SK-N-SH (cell line): ENCODE measurements at regions not wholly inside any gene's neighbourhood (a gene's known extent, or its start where the extent isn't known, plus 50 kb on each side); places are given as distances from the start of the nearest gene placed in this dataset.
"Not testable (repeated sequence)": the region's sequence is repeated elsewhere in the genome, so short reads cannot be mapped to it uniquely, and the experiment has no call there.

Source experiments
- EP300 ChIP-seq, 2 experiments: IDR thresholded peaks; 2 replicates each; pipeline versions ENCODE4 v1.4.0 to v1.6.1; 2012; ENCODE audit warnings: borderline replicate concordance in 1 of 2, low read depth in 1 of 2, low read length in 1 of 2
- JUND ChIP-seq: IDR thresholded peaks from 2 replicates; pipeline ENCODE4 v1.4.0; 2012
- POLR2AphosphoS5 ChIP-seq: IDR thresholded peaks from 2 replicates; pipeline ENCODE4 v1.6.1; 2012; ENCODE audit warnings: low read depth, low read length
- SMC3 ChIP-seq: IDR thresholded peaks from 2 replicates; pipeline ENCODE4 v1.6.1; 2012; ENCODE audit warnings: low read depth, low read length, improper control_type of control experiment
- TF ChIP-seq, protein P1 (sequence below): fragments of 200-600 bp; sonication (generic); IDR thresholded peaks from 2 replicates; pipeline ENCODE4 v1.6.1; 2017; ENCODE audit warnings: antibody characterized with exemption, mild to moderate bottlenecking, moderate library complexity
- TF ChIP-seq, protein P2 (sequence below): fragments of 150-350 bp; IDR thresholded peaks from 2 replicates; pipeline ENCODE4 v1.6.1; 2017; ENCODE audit warnings: antibody characterized with exemption, low read length, low read depth, borderline replicate concordance
- TF ChIP-seq, protein P3 (sequence below): IDR thresholded peaks from 2 replicates; pipeline ENCODE4 v1.4.0; 2012; ENCODE audit warnings: low read depth, borderline replicate concordance

DNA sequence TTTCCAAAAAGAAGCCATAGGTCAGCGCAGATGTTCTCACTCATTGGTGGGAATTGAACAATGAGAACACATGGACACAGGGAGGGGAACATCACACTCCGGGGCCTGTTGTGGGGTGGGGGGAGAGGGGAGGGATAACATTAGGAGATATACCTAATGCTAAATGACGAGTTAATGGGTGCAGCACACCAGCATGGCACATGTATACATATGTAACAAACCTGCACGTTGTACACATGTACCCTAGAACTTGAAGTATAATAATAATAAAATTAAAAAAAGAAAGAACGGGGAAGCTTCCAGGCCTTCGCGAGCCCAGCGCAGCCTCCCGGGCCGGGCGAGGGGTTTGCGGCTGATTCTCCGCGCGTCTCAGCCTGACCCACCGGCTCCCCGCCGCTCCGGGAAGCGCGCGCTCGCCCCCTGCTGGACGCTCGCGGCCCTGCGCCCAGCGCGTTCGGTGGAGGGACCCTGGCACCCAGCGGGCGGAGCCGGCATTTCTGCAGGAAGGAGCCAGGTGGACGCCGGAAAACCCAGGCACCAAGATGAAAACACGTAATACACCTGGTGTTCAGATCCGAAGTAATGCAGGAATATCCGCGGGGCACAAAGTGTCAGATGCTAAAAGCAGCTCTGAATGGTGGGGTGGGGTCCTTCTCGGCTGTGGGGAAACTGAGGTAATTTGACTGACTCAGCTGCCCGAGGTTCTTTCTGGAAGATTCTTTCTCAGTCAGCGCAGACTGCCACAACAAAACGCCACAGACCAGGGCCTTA is 67.1 kb upstream of the PPP1R26 start:
- TF ChIP-seq, protein P1, sequence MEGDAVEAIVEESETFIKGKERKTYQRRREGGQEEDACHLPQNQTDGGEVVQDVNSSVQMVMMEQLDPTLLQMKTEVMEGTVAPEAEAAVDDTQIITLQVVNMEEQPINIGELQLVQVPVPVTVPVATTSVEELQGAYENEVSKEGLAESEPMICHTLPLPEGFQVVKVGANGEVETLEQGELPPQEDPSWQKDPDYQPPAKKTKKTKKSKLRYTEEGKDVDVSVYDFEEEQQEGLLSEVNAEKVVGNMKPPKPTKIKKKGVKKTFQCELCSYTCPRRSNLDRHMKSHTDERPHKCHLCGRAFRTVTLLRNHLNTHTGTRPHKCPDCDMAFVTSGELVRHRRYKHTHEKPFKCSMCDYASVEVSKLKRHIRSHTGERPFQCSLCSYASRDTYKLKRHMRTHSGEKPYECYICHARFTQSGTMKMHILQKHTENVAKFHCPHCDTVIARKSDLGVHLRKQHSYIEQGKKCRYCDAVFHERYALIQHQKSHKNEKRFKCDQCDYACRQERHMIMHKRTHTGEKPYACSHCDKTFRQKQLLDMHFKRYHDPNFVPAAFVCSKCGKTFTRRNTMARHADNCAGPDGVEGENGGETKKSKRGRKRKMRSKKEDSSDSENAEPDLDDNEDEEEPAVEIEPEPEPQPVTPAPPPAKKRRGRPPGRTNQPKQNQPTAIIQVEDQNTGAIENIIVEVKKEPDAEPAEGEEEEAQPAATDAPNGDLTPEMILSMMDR, result peak; percentile 90
- TF ChIP-seq EP300 (IDR thresholded peaks at IDR 0.05; ENCODE audit: borderline replicate concordance in 1 of 2, low read depth in 1 of 2, low read length in 1 of 2); JUND; POLR2AphosphoS5: not testable (repeated sequence)
- TF ChIP-seq, protein P2, sequence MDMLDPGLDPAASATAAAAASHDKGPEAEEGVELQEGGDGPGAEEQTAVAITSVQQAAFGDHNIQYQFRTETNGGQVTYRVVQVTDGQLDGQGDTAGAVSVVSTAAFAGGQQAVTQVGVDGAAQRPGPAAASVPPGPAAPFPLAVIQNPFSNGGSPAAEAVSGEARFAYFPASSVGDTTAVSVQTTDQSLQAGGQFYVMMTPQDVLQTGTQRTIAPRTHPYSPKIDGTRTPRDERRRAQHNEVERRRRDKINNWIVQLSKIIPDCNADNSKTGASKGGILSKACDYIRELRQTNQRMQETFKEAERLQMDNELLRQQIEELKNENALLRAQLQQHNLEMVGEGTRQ, result not testable (repeated sequence)
- peak; percentile 98 for TF ChIP-seq SMC3
- TF ChIP-seq, protein P3, sequence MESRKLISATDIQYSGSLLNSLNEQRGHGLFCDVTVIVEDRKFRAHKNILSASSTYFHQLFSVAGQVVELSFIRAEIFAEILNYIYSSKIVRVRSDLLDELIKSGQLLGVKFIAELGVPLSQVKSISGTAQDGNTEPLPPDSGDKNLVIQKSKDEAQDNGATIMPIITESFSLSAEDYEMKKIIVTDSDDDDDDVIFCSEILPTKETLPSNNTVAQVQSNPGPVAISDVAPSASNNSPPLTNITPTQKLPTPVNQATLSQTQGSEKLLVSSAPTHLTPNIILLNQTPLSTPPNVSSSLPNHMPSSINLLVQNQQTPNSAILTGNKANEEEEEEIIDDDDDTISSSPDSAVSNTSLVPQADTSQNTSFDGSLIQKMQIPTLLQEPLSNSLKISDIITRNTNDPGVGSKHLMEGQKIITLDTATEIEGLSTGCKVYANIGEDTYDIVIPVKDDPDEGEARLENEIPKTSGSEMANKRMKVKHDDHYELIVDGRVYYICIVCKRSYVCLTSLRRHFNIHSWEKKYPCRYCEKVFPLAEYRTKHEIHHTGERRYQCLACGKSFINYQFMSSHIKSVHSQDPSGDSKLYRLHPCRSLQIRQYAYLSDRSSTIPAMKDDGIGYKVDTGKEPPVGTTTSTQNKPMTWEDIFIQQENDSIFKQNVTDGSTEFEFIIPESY, result not testable (repeated sequence)
